H9 (cell line): ENCODE measurements at regions not wholly inside any gene's neighbourhood (a gene's known extent, or its start where the extent isn't known, plus 50 kb on each side); places are given as distances from the start of the nearest gene placed in this dataset.

Source experiments
- DNase-seq: peaks from one replicate; pipeline ENCODE4 v3.0.0-alpha.2; 2017
- H2AFZ ChIP-seq: one replicate; pipeline ENCODE4 v1.6.1; 2013; ENCODE audit warnings: mild to moderate bottlenecking, low read length, control low read depth, moderate library complexity
- H2AK5ac ChIP-seq: 2 replicates; pipeline ENCODE4 v1.6.1; 2013; ENCODE audit warnings: low read length, control low read depth, mixed read lengths; ENCODE audit not compliant: insufficient read length
- H2BK120ac ChIP-seq: one replicate; pipeline ENCODE4 v1.6.1; 2013; ENCODE audit warnings: low read depth, mild to moderate bottlenecking, low read length, control low read depth, inconsistent platforms; ENCODE audit not compliant: poor library complexity, severe bottlenecking
- H2BK12ac ChIP-seq: 2 replicates; pipeline ENCODE4 v1.6.1; 2013; ENCODE audit warnings: low read length, control low read depth, mixed read lengths, low read depth; ENCODE audit not compliant: insufficient read length
- H2BK15ac ChIP-seq: 2 replicates; pipeline ENCODE4 v1.6.1; 2013; ENCODE audit warnings: low read depth, low read length, control low read depth
- H2BK20ac ChIP-seq: one replicate; pipeline ENCODE4 v1.6.1; 2013; ENCODE audit warnings: low read depth, mild to moderate bottlenecking, low read length, control low read depth, inconsistent platforms; ENCODE audit not compliant: poor library complexity, severe bottlenecking
- H2BK5ac ChIP-seq: 2 replicates; pipeline ENCODE4 v1.6.1; 2013; ENCODE audit warnings: low read length, control low read depth, mixed read lengths; ENCODE audit not compliant: insufficient read length
- H3K14ac ChIP-seq: 2 replicates; pipeline ENCODE4 v1.6.1; 2013; ENCODE audit warnings: low read length, control low read depth; ENCODE audit not compliant: insufficient read depth
- H3K18ac ChIP-seq: 2 replicates; pipeline ENCODE4 v1.6.1; 2013; ENCODE audit warnings: low read depth, mild to moderate bottlenecking, mixed read lengths, low read length, control low read depth; ENCODE audit not compliant: insufficient read length
- H3K23ac ChIP-seq: 2 replicates; pipeline ENCODE4 v1.6.1; 2013; ENCODE audit warnings: low read length, control low read depth, mixed read lengths, low read depth; ENCODE audit not compliant: insufficient read length
- H3K23me2 ChIP-seq: 2 replicates; pipeline ENCODE4 v1.6.1; 2013; ENCODE audit warnings: low read depth, mild to moderate bottlenecking, mixed read lengths, low read length, control low read depth; ENCODE audit not compliant: insufficient read length, poor library complexity, severe bottlenecking
- H3K27ac ChIP-seq: 2 replicates; pipeline ENCODE4 v1.5.1; 2013; ENCODE audit warnings: low read length, control low read depth, mixed read lengths, low read depth; ENCODE audit not compliant: insufficient read length
- H3K27me3 ChIP-seq: 2 replicates; pipeline ENCODE4 v1.6.1; 2013; ENCODE audit warnings: low read length, control low read depth, inconsistent platforms; ENCODE audit not compliant: insufficient read depth
- H3K4ac ChIP-seq: 2 replicates; pipeline ENCODE4 v1.6.1; 2013; ENCODE audit warnings: low read depth, mild to moderate bottlenecking, control low read depth, inconsistent platforms, low read length, moderate library complexity
- H3K4me1 ChIP-seq: 2 replicates; pipeline ENCODE4 v1.6.1; 2013; ENCODE audit warnings: low read length, control low read depth, inconsistent platforms; ENCODE audit not compliant: insufficient read depth
- H3K4me2 ChIP-seq: 2 replicates; pipeline ENCODE4 v1.6.1; 2013; ENCODE audit warnings: low read length, control low read depth, mixed read lengths; ENCODE audit not compliant: insufficient read length, insufficient read depth
- H3K56ac ChIP-seq: 2 replicates; pipeline ENCODE4 v1.6.1; 2013; ENCODE audit warnings: low read depth, mild to moderate bottlenecking, mixed read lengths, low read length, control low read depth; ENCODE audit not compliant: insufficient read length
- H3K79me1 ChIP-seq: 2 replicates; pipeline ENCODE4 v1.6.1; 2013; ENCODE audit warnings: low read depth, mild to moderate bottlenecking, moderate library complexity, low read length, control low read depth, inconsistent platforms; ENCODE audit not compliant: insufficient read depth, poor library complexity, severe bottlenecking
- H3K79me2 ChIP-seq: 2 replicates; pipeline ENCODE4 v1.6.1; 2013; ENCODE audit warnings: low read length, control low read depth, inconsistent platforms; ENCODE audit not compliant: insufficient read depth
- H3K9ac ChIP-seq: 2 replicates; pipeline ENCODE4 v1.6.1; 2013; ENCODE audit warnings: low read length, control low read depth, mixed read lengths; ENCODE audit not compliant: insufficient read length; ENCODE audit errors: extremely low read depth
- H3K9me3 ChIP-seq: one replicate; pipeline ENCODE4 v1.6.1; 2013; ENCODE audit warnings: low read depth, low read length, inconsistent platforms; ENCODE audit not compliant: control insufficient read depth
- H3T11ph ChIP-seq: one replicate; pipeline ENCODE4 v1.6.1; 2013; ENCODE audit warnings: mild to moderate bottlenecking, low read length, control low read depth, inconsistent platforms
- H4K20me1 ChIP-seq: one replicate; pipeline ENCODE4 v1.6.1; 2013; ENCODE audit not compliant: control insufficient read depth, insufficient read length, insufficient read depth
- H4K5ac ChIP-seq: 2 replicates; pipeline ENCODE4 v1.6.1; 2013; ENCODE audit warnings: low read depth, mild to moderate bottlenecking, mixed read lengths, low read length, control low read depth; ENCODE audit not compliant: insufficient read length
- H4K8ac ChIP-seq: replicated peaks from 2 replicates; pipeline ENCODE4 v1.6.1; 2013; ENCODE audit warnings: low read length, control low read depth, mixed read lengths, low read depth; ENCODE audit not compliant: insufficient read length
- H4K91ac ChIP-seq: 2 replicates; pipeline ENCODE4 v1.6.1; 2013; ENCODE audit warnings: low read depth, mild to moderate bottlenecking, moderate library complexity, mixed read lengths, low read length, control low read depth; ENCODE audit not compliant: insufficient read length
- H3K27ac Mint-ChIP-seq, 3 experiments: 2 replicates in 2 of 3; 3 replicates in 1 of 3; pipeline ENCODE4 v1.8.0; 2020 to 2021; ENCODE audit warnings: mixed read lengths in 3 of 3, mild to moderate bottlenecking in 1 of 3, moderate library complexity in 1 of 3
- H3K27me3 Mint-ChIP-seq: 2 replicates; pipeline ENCODE4 v1.8.0; 2021; ENCODE audit warnings: low read depth, mild to moderate bottlenecking, moderate library complexity, mixed read lengths
- H3K36me3 Mint-ChIP-seq, 3 experiments: 2 replicates in 2 of 3; 3 replicates in 1 of 3; pipeline ENCODE4 v1.8.0; 2020 to 2021; ENCODE audit warnings: low read depth in 3 of 3, mixed read lengths in 3 of 3; ENCODE audit not compliant: insufficient read depth in 1 of 3
- H3K4me1 Mint-ChIP-seq, 2 experiments: 2 replicates each; pipeline ENCODE4 v1.8.0; 2020; ENCODE audit warnings: mixed read lengths in 2 of 2
- H3K4me3 Mint-ChIP-seq, 2 experiments: 2 replicates in 1 of 2; 3 replicates in 1 of 2; pipeline ENCODE4 v1.8.0; 2020 to 2021; ENCODE audit warnings: mild to moderate bottlenecking in 2 of 2, mixed read lengths in 2 of 2, moderate library complexity in 1 of 2
- H3K9me3 Mint-ChIP-seq, 2 experiments: 2 replicates in 1 of 2; 3 replicates in 1 of 2; pipeline ENCODE4 v1.8.0; 2020; ENCODE audit warnings: mild to moderate bottlenecking in 2 of 2, mixed read lengths in 2 of 2, moderate library complexity in 1 of 2
- CTCF ChIP-seq: fragments of 200-600 bp; sonication (generic); conservative IDR thresholded peaks from 3 replicates; pipeline ENCODE4 v1.8.0; 2021; ENCODE audit warnings: antibody characterized with exemption, mild to moderate bottlenecking
- WGBS: extraction: QIAGEN DNeasy Blood & Tissue Kit; methylation state at CpG from one replicate; pipeline ENCODE4 v1.1.7; 2013; ENCODE audit warnings: missing lambda C conversion rate, low lambda C conversion rate, mixed read lengths; ENCODE audit not compliant: insufficient read length; ENCODE audit errors: extremely low coverage; 5-methylcytosine and 5-hydroxymethylcytosine counted together

- Histone ChIP-seq H2AFZ (no peak overlapping the region), H3K4me2 (no peak overlapping the region), H2BK120ac (no peak overlapping the region), H3K56ac (no peak overlapping the region), H2BK5ac (no peak overlapping the region), H3T11ph (no peak overlapping the region), H3K9ac (no peak overlapping the region), H4K5ac (no peak overlapping the region), H4K20me1 (no peaks in the 10 kb centered on the region), H2AK5ac (no peak overlapping the region), H3K79me1 (no peaks in the 10 kb centered on the region), H3K4me1 (peaks cover 2% of the 10 kb centered on the region; the same call in 1 of the 2 replicates), H4K8ac (no peak overlapping the region), H3K23me2 (no peaks in the 10 kb centered on the region), H3K14ac (no peak overlapping the region), H3K18ac (no peak overlapping the region), H2BK20ac (no peak overlapping the region), H3K79me2 (no peaks in the 10 kb centered on the region), H2BK15ac (no peak overlapping the region), H3K4ac (no peak overlapping the region), H3K9me3 (no peaks in the 10 kb centered on the region), H3K23ac (no peak overlapping the region), H2BK12ac (no peak overlapping the region), H3K27me3 (no peaks in the 10 kb centered on the region), H4K91ac (no peak overlapping the region), H3K27ac (no peak overlapping the region)
- Mint-ChIP-seq H3K9me3 (no peaks in the 10 kb centered on the region), H3K27me3 (no peaks in the 10 kb centered on the region), H3K4me3 (no peak overlapping the region), H3K4me1 (peaks cover 6 to 8% of the 10 kb centered on the region in 2 experiments; a peak in 3 of 4 replicates), H3K27ac (no peak overlapping the region; a peak in 1 of 7 replicates), H3K36me3 (no peaks in the 10 kb centered on the region)
- DNase-seq, result no peak
- WGBS, result no CpG with 5 or more reads among the region's 4 CpGs
- no peak for TF ChIP-seq CTCF
Observed at GRCh38 chr12:75933101-75933500, 98.5 kb downstream of the PHLDA1 start.
